OCI-LY1 (cell line): ENCODE measurements at regions not wholly inside any gene's neighbourhood (a gene's known extent, or its start where the extent isn't known, plus 50 kb on each side); places are given as distances from the start of the nearest gene placed in this dataset.

Source experiments
- CTCF ChIP-seq: fragments of 200-600 bp; sonication (generic), shearing (Covaris generic); IDR thresholded peaks from 2 replicates; pipeline ENCODE4 v1.5.1; 2017; ENCODE audit warnings: mild to moderate bottlenecking, antibody characterized with exemption, low read length, moderate library complexity, mixed read lengths
- EZH2 ChIP-seq: fragments of 200-600 bp; sonication (generic), shearing (Covaris generic); IDR thresholded peaks from 2 replicates; pipeline ENCODE4 v1.8.0; 2017; ENCODE audit warnings: borderline replicate concordance, mixed run types, mild to moderate bottlenecking, antibody characterized with exemption, low read length, moderate library complexity, mixed read lengths

- TF ChIP-seq EZH2: no peak
- TF ChIP-seq CTCF: no peak
Measured at GRCh38 chr10:2145926-2146478, 408.7 kb upstream of the ADARB2 start.
